OCI-LY1 (cell line): ENCODE measurements at regions not wholly inside any gene's neighbourhood (a gene's known extent, or its start where the extent isn't known, plus 50 kb on each side); places are given as distances from the start of the nearest gene placed in this dataset.

Source experiments
- H2AFZ ChIP-seq: fragments of 200-600 bp; sonication (generic), shearing (Covaris generic); 2 replicates; pipeline ENCODE4 v1.6.0; 2014; ENCODE audit warnings: antibody characterized with exemption, mild to moderate bottlenecking, low read length
- H3F3A ChIP-seq: fragments of 200-600 bp; sonication (generic), shearing (Covaris generic); 2 replicates; pipeline ENCODE4 v1.6.0; 2014; ENCODE audit warnings: mild to moderate bottlenecking, antibody characterized with exemption, low read length, moderate library complexity; ENCODE audit not compliant: insufficient read depth
- H3K27ac ChIP-seq: fragments of 200-600 bp; sonication (generic); 2 replicates; pipeline ENCODE4 v1.5.1; 2014; ENCODE audit warnings: low read length, mixed run types, mild to moderate bottlenecking, low read depth; ENCODE audit not compliant: poor library complexity, severe bottlenecking
- H3K27me3 ChIP-seq: fragments of 200-600 bp; sonication (generic); 2 replicates; pipeline ENCODE4 v1.6.0; 2014; ENCODE audit warnings: antibody characterized with exemption, mild to moderate bottlenecking, low read length, moderate library complexity; ENCODE audit not compliant: insufficient read depth
- H3K36me3 ChIP-seq: fragments of 200-600 bp; sonication (generic); 2 replicates; pipeline ENCODE4 v1.6.1; 2014; ENCODE audit warnings: mild to moderate bottlenecking, antibody characterized with exemption, low read length, moderate library complexity, mixed read lengths; ENCODE audit not compliant: insufficient read depth
- H3K4me1 ChIP-seq: fragments of 200-600 bp; sonication (generic); 2 replicates; pipeline ENCODE4 v1.5.1; 2014; ENCODE audit warnings: mild to moderate bottlenecking, low read length, moderate library complexity; ENCODE audit not compliant: insufficient read depth, severe bottlenecking
- H3K4me2 ChIP-seq: fragments of 200-600 bp; sonication (generic), shearing (Covaris generic); 2 replicates; pipeline ENCODE4 v1.6.1; 2014; ENCODE audit warnings: low read length
- H3K4me3 ChIP-seq: fragments of 200-600 bp; sonication (generic); 2 replicates; pipeline ENCODE4 v1.5.1; 2014; ENCODE audit warnings: low read length, low read depth, mild to moderate bottlenecking, mixed read lengths; ENCODE audit not compliant: poor library complexity, severe bottlenecking
- H3K79me2 ChIP-seq: fragments of 200-600 bp; shearing (Covaris generic); 2 replicates; pipeline ENCODE4 v1.6.1; 2016; ENCODE audit warnings: mixed run types, low read length, mixed read lengths; ENCODE audit not compliant: insufficient read depth
- H3K9ac ChIP-seq: fragments of 200-600 bp; sonication (generic), shearing (Covaris generic); 2 replicates; pipeline ENCODE4 v1.6.1; 2014; ENCODE audit warnings: mild to moderate bottlenecking, low read length, mixed read lengths
- H3K9me2 ChIP-seq: fragments of 200-600 bp; sonication (generic), shearing (Covaris generic); 2 replicates; pipeline ENCODE4 v1.6.1; 2014; ENCODE audit warnings: low read depth, mild to moderate bottlenecking, low read length, mixed read lengths
- H3K9me3 ChIP-seq: fragments of 200-600 bp; shearing (Covaris generic); 2 replicates; pipeline ENCODE4 v1.6.1; 2014; ENCODE audit warnings: low read length, mixed read lengths
- H4K20me1 ChIP-seq: fragments of 200-600 bp; sonication (generic), shearing (Covaris generic); 2 replicates; pipeline ENCODE4 v1.6.0; 2016; ENCODE audit warnings: mild to moderate bottlenecking, low read length; ENCODE audit not compliant: insufficient read depth
- EZH2 ChIP-seq: fragments of 200-600 bp; sonication (generic), shearing (Covaris generic); IDR thresholded peaks from 2 replicates; pipeline ENCODE4 v1.8.0; 2017; ENCODE audit warnings: borderline replicate concordance, mixed run types, mild to moderate bottlenecking, antibody characterized with exemption, low read length, moderate library complexity, mixed read lengths
- TF ChIP-seq, protein P1 (sequence below): fragments of 200-600 bp; sonication (generic), shearing (Covaris generic); IDR thresholded peaks from 2 replicates; pipeline ENCODE4 v1.5.1; 2017; ENCODE audit warnings: mild to moderate bottlenecking, antibody characterized with exemption, low read length, moderate library complexity, mixed read lengths

DNA sequence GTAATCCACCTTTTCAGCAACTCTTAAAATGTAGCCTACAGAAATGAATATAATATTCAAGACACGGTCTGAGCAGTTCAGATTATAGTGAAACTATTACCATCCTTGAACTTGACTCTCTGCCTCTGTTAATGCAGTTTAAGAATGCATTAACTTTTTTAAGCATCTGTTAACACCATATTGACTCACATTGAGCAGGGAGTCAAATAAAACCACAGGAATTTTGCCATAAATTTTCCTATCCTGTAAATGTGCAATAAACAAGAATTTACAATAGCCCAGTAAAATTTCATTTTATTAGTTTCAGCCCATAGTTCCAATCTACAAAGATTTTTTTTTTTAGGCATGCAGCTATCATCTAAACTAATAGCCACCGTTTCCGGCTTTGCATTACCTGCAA is 239.2 kb upstream of the DEFB112 start:
- H3K9ac ChIP-seq = no peak overlapping the region
- H3F3A ChIP-seq = no peaks in the 10 kb centered on the region
- no peaks in the 10 kb centered on the region for H3K9me2 ChIP-seq
- H3K36me3 ChIP-seq = no peaks in the 10 kb centered on the region
- H3K27me3 ChIP-seq = no peaks in the 10 kb centered on the region
- H3K4me2 ChIP-seq = no peak overlapping the region
- no peak overlapping the region; the same call in 1 of the 2 replicates for H2AFZ ChIP-seq
- H3K27ac ChIP-seq = no peak overlapping the region
- no peak for TF ChIP-seq EZH2
- TF ChIP-seq, protein P1, sequence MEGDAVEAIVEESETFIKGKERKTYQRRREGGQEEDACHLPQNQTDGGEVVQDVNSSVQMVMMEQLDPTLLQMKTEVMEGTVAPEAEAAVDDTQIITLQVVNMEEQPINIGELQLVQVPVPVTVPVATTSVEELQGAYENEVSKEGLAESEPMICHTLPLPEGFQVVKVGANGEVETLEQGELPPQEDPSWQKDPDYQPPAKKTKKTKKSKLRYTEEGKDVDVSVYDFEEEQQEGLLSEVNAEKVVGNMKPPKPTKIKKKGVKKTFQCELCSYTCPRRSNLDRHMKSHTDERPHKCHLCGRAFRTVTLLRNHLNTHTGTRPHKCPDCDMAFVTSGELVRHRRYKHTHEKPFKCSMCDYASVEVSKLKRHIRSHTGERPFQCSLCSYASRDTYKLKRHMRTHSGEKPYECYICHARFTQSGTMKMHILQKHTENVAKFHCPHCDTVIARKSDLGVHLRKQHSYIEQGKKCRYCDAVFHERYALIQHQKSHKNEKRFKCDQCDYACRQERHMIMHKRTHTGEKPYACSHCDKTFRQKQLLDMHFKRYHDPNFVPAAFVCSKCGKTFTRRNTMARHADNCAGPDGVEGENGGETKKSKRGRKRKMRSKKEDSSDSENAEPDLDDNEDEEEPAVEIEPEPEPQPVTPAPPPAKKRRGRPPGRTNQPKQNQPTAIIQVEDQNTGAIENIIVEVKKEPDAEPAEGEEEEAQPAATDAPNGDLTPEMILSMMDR = no peak
- no peaks in the 10 kb centered on the region for H3K79me2 ChIP-seq
- no peaks in the 10 kb centered on the region for H4K20me1 ChIP-seq
- no peaks in the 10 kb centered on the region for H3K4me1 ChIP-seq
- no peaks in the 10 kb centered on the region for H3K9me3 ChIP-seq
- no peak overlapping the region for H3K4me3 ChIP-seq

DNA sequence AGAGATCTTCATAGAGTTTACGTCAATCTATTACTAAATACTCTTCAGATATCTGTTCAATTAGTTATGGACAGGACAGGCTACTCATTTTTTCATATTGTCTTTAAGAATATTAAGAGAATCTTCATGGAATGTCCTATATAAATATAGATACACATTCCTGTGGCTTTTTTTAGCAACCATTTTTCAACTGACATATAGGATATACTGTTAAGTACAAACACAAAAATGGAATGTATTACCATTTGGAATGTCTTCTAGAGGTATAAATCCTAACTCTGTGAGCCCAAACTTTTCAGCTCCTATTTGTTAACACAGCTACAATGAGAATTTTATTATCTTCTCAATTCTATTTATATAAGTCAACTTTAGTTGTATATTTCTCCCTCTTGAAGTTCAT is 239.6 kb upstream of the DEFB112 start:
- H3K9ac ChIP-seq = no peak overlapping the region
- H3K4me1 ChIP-seq = no peaks in the 10 kb centered on the region
- H3K27me3 ChIP-seq = no peaks in the 10 kb centered on the region
- no peaks in the 10 kb centered on the region for H3K36me3 ChIP-seq
- H3K27ac ChIP-seq = no peak overlapping the region
- H3K79me2 ChIP-seq = no peaks in the 10 kb centered on the region
- TF ChIP-seq EZH2 = no peak
- TF ChIP-seq, protein P1 = no peak
- no peak overlapping the region for H3K4me3 ChIP-seq
- no peaks in the 10 kb centered on the region for H3K9me2 ChIP-seq
- H3K4me2 ChIP-seq = no peak overlapping the region
- H2AFZ ChIP-seq = no peak overlapping the region
- no peaks in the 10 kb centered on the region for H3F3A ChIP-seq
- no peaks in the 10 kb centered on the region for H4K20me1 ChIP-seq
- H3K9me3 ChIP-seq = no peaks in the 10 kb centered on the region

DNA sequence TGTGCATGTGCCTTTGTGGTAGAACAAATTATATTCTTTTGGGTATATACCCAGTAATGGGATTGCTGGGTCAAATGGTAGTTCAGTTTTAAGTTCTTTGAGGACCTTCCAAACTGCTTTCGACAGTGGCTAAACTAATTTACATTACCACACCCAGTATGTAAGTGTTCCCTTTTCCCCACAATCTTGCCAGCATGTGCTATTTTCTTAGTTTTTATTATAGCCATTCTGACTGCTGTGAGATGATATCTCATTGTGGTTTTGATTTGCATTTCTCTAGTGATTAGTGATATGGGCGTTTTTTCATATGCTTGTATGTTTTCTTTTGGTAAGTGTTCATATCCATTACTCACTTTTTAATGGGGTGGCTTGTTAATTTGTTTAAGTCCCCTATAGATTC is 251.6 kb upstream of the DEFB112 start:
- no peaks in the 10 kb centered on the region for H3K9me3 ChIP-seq
- H3K4me2 ChIP-seq = no peak overlapping the region
- H2AFZ ChIP-seq = no peak overlapping the region
- H3K4me1 ChIP-seq = no peaks in the 10 kb centered on the region
- no peaks in the 10 kb centered on the region for H4K20me1 ChIP-seq
- no peaks in the 10 kb centered on the region for H3K79me2 ChIP-seq
- H3K27ac ChIP-seq = no peak overlapping the region
- no peaks in the 10 kb centered on the region for H3F3A ChIP-seq
- H3K36me3 ChIP-seq = no peaks in the 10 kb centered on the region
- no peak overlapping the region for H3K4me3 ChIP-seq
- TF ChIP-seq EZH2 = no peak
- TF ChIP-seq, protein P1 = no peak
- no peak overlapping the region for H3K9ac ChIP-seq
- H3K9me2 ChIP-seq = no peaks in the 10 kb centered on the region
- H3K27me3 ChIP-seq = no peaks in the 10 kb centered on the region
